PC-9 (cell line): ENCODE measurements at regions not wholly inside any gene's neighbourhood (a gene's known extent, or its start where the extent isn't known, plus 50 kb on each side); places are given as distances from the start of the nearest gene placed in this dataset.

Experiments
- EZH2 ChIP-seq: fragments of 200-600 bp; sonication (generic); IDR thresholded peaks from 2 replicates; pipeline ENCODE4 v1.8.0; 2017; ENCODE audit warnings: antibody characterized with exemption, low read depth
- TF ChIP-seq, protein P1 (sequence below): fragments of 200-600 bp; sonication (generic); conservative IDR thresholded peaks from 2 replicates; pipeline ENCODE4 v1.6.1; 2017; ENCODE audit warnings: mixed run types, antibody characterized with exemption, mild to moderate bottlenecking, moderate library complexity

DNA sequence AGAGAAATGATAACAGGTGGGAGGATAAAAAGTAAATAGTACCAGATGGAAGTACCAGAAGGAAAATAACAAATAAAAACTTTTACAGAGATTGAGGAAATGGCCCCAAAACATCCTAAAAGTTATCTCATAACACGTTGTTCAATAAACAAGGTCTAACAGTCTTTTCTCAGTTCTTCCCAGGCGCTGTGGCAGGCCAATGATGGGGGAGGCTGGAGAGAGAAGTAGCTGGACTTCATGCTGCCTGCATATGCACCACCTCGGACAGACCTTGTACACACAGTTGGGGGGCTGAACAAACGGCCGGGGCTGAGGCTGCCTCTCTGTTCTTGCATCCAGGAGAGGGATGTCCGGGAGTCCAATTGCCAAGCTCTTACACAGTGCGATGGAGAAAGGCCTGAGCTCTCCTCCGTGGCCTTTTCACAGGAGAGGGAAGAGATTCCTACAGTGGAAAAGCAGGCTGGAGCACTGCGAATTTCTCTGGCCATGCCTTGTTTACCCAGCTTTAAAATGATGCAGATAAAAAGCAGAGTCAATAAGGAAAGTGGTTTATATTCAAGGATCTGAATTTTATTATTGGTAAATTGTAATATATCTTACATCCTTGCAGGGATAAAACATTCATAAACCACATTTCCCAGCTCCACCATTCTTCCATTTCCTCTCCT lies 109.8 kb downstream of the PHLDA1 start:
- TF ChIP-seq, protein P1, sequence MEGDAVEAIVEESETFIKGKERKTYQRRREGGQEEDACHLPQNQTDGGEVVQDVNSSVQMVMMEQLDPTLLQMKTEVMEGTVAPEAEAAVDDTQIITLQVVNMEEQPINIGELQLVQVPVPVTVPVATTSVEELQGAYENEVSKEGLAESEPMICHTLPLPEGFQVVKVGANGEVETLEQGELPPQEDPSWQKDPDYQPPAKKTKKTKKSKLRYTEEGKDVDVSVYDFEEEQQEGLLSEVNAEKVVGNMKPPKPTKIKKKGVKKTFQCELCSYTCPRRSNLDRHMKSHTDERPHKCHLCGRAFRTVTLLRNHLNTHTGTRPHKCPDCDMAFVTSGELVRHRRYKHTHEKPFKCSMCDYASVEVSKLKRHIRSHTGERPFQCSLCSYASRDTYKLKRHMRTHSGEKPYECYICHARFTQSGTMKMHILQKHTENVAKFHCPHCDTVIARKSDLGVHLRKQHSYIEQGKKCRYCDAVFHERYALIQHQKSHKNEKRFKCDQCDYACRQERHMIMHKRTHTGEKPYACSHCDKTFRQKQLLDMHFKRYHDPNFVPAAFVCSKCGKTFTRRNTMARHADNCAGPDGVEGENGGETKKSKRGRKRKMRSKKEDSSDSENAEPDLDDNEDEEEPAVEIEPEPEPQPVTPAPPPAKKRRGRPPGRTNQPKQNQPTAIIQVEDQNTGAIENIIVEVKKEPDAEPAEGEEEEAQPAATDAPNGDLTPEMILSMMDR = no peak
- TF ChIP-seq EZH2 = no peak
